GM21367 (cell line): ENCODE measurements at regions not wholly inside any gene's neighbourhood (a gene's known extent, or its start where the extent isn't known, plus 50 kb on each side); places are given as distances from the start of the nearest gene placed in this dataset.
"Not testable (repeated sequence)": the region's sequence is repeated elsewhere in the genome, so short reads cannot be mapped to it uniquely, and the experiment has no call there.

Experiments used
- ATAC-seq: cut with Tn5 transposase; IDR thresholded peaks from one replicate; pipeline ENCODE4 v1.9.1; 2021; ENCODE audit not compliant: unreplicated experiment

GRCh38 chr18:1779587-1779986 lies 791.7 kb downstream of the METTL4 start:
- ATAC-seq = no peak

- no peak for ATAC-seq
These were observed 787.2 kb downstream of the METTL4 start for GRCh38 chr18:1784113-1784512.

- not testable (repeated sequence) for ATAC-seq
These were observed 785.3 kb downstream of the METTL4 start for GRCh38 chr18:1785980-1786379.

GRCh38 chr18:1796636-1797035 lies 774.7 kb downstream of the METTL4 start:
- no peak for ATAC-seq

GRCh38 chr18:1797235-1797634 lies 774.1 kb downstream of the METTL4 start:
- ATAC-seq = no peak

GRCh38 chr18:1805521-1805920 lies 765.8 kb downstream of the METTL4 start:
- no peak for ATAC-seq

GRCh38 chr18:1806884-1807615 lies 764.3 kb downstream of the METTL4 start:
- no peak for ATAC-seq

- no peak for ATAC-seq
These were observed 760.0 kb downstream of the METTL4 start for GRCh38 chr18:1811282-1811681.

- ATAC-seq = no peak
These were observed 746.0 kb downstream of the METTL4 start for GRCh38 chr18:1825296-1825695.

- no peak for ATAC-seq
These were observed 730.4 kb downstream of the METTL4 start for GRCh38 chr18:1840878-1841277.

GRCh38 chr18:1846640-1847039 lies 724.7 kb downstream of the METTL4 start:
- ATAC-seq = no peak

- no peak for ATAC-seq
These were observed 722.6 kb downstream of the METTL4 start for GRCh38 chr18:1848716-1849115.

- no peak for ATAC-seq
These were observed 721.9 kb downstream of the METTL4 start for GRCh38 chr18:1849386-1849785.

GRCh38 chr18:1857281-1857680 lies 714.0 kb downstream of the METTL4 start:
- ATAC-seq = not testable (repeated sequence)

- no peak for ATAC-seq
These were observed 709.8 kb downstream of the METTL4 start for GRCh38 chr18:1861473-1861872.

- no peak for ATAC-seq
These were observed 705.4 kb downstream of the METTL4 start for GRCh38 chr18:1865869-1866268.

- ATAC-seq = no peak
These were observed 699.0 kb downstream of the METTL4 start for GRCh38 chr18:1872274-1872673.

- ATAC-seq = no peak
These were observed 696.1 kb downstream of the METTL4 start for GRCh38 chr18:1875219-1875618.

- ATAC-seq = no peak
These were observed 686.7 kb downstream of the METTL4 start for GRCh38 chr18:1884623-1885022.

GRCh38 chr18:1891641-1892040 lies 679.7 kb downstream of the METTL4 start:
- ATAC-seq = no peak

- ATAC-seq = no peak
These were observed 679.1 kb downstream of the METTL4 start for GRCh38 chr18:1892191-1892590.

GRCh38 chr18:1895456-1896185 lies 675.7 kb downstream of the METTL4 start:
- ATAC-seq = no peak
